ENCODE measurements at regions not wholly inside any gene's neighbourhood (a gene's known extent, or its start where the extent isn't known, plus 50 kb on each side); places are given as distances from the start of the nearest gene placed in this dataset.
A peak's percentile ranks its signal among the peaks of the same experiment; 100 is the strongest.

- DNase-seq (ENCODE audit: low spot score), result no peak
Measured at GRCh38 chr1:93744299-93744988, 62.8 kb upstream of the BCAR3 start.

- DNase-seq (ENCODE audit: low spot score), result no peak
Measured at GRCh38 chr1:93743465-93743864, 61.8 kb upstream of the BCAR3 start.

- no peak for DNase-seq (ENCODE audit: low spot score)
Measured at GRCh38 chr1:93740601-93741031, 59.0 kb upstream of the BCAR3 start.

- DNase-seq (ENCODE audit: low spot score), result no peak
Measured at GRCh38 chr1:93740157-93740556, 58.5 kb upstream of the BCAR3 start.

- no peak for DNase-seq (ENCODE audit: low spot score)
Measured at GRCh38 chr1:93739472-93739871, 57.8 kb upstream of the BCAR3 start.

GRCh38 chr1:93738926-93739325, 57.3 kb upstream of the BCAR3 start:
- no peak for DNase-seq (ENCODE audit: low spot score)

GRCh38 chr1:93738075-93738622, 56.5 kb upstream of the BCAR3 start:
- DNase-seq (ENCODE audit: low spot score), result peak; percentile 95

- DNase-seq (ENCODE audit: low spot score), result peak; percentile 88
Measured at GRCh38 chr1:93735722-93736121, 54.1 kb upstream of the BCAR3 start.

- peak; percentile 35 for DNase-seq (ENCODE audit: low spot score)
Measured at GRCh38 chr1:93734999-93735398, 53.4 kb upstream of the BCAR3 start.

- DNase-seq (ENCODE audit: low spot score), result no peak
Measured at GRCh38 chr1:93733340-93733739, 51.7 kb upstream of the BCAR3 start.

GRCh38 chr1:93732514-93732913, 50.9 kb upstream of the BCAR3 start:
- DNase-seq (ENCODE audit: low spot score), result no peak

Measured in AG20443 (cell line).